Peyer's patch (tissue), 4 donors: ENCODE measurements at regions not wholly inside any gene's neighbourhood (a gene's known extent, or its start where the extent isn't known, plus 50 kb on each side); places are given as distances from the start of the nearest gene placed in this dataset.
A peak's percentile ranks its signal among the peaks of the same experiment; 100 is the strongest.

Experiments
- DNase-seq, 3 donors: peaks; one replicate each; pipeline ENCODE4 v3.0.0-alpha.2; 2017 to 2019
- H3K27ac ChIP-seq, 4 donors: fragments of 200-600 bp; sonication (generic); one replicate each; pipeline ENCODE4 v1.5.1; 2016 to 2019
- H3K27me3 ChIP-seq, 2 donors: fragments of 200-600 bp; sonication (generic); one replicate each; pipeline ENCODE4 v1.5.1; 2019
- H3K36me3 ChIP-seq, 3 donors: fragments of 200-600 bp; sonication (generic); one replicate each; pipeline ENCODE4 v1.5.1; 2016 to 2019
- H3K4me1 ChIP-seq, 4 donors: fragments of 200-600 bp; sonication (generic); one replicate each; pipeline ENCODE4 v1.5.1; 2016 to 2019
- H3K4me3 ChIP-seq, 4 donors: fragments of 200-600 bp; sonication (generic); 1 replicate in 3 of 4; 2 replicates in 1 of 4; pipeline ENCODE4 v1.5.1; 2016 to 2019; ENCODE audit warnings: mild to moderate bottlenecking in 1 of 4
- H3K9me3 ChIP-seq, 4 donors: fragments of 200-600 bp; sonication (generic); one replicate each; pipeline ENCODE4 v1.5.1; 2016 to 2019; ENCODE audit warnings: mild to moderate bottlenecking in 1 of 4
- POLR2A ChIP-seq, 2 donors: fragments of 450-650 bp; IDR thresholded peaks; one replicate each; pipeline ENCODE4 v1.5.1; 2017; ENCODE audit warnings: antibody characterized with exemption in 2 of 2, mild to moderate bottlenecking in 2 of 2, moderate library complexity in 2 of 2
- TF ChIP-seq, protein P1 (sequence below), 6 experiments: fragments of 450-650 bp in 4 of 6; fragments of 200-600 bp in 2 of 6; sonication (generic) in 1 of 6; IDR thresholded peaks; one replicate each; pipeline ENCODE4 v1.5.1; 2017 to 2019; ENCODE audit warnings: antibody characterized with exemption in 6 of 6, mild to moderate bottlenecking in 3 of 6, moderate library complexity in 1 of 6

DNA sequence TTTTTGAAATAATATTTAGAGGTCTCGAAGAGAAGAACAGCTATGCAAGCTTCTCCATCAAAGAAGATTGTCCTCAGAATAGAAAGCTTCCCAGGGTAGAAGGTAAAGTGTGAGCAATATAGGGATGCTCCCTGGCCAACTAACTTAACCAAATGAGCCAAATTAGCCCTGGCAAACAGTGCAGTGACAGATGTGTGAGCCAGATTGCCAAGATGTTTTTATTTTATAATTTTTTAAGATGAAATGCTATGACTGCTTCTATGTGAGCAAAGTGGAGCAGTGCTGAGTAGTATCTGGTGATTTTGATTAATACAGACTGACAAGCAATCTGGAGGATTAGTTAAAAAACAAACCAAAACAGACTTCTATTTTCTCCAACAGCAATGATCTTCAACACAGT, 202.1 kb downstream of the NOVA1 start:
- no peak overlapping the region for H3K4me3 ChIP-seq
- TF ChIP-seq, protein P1, sequence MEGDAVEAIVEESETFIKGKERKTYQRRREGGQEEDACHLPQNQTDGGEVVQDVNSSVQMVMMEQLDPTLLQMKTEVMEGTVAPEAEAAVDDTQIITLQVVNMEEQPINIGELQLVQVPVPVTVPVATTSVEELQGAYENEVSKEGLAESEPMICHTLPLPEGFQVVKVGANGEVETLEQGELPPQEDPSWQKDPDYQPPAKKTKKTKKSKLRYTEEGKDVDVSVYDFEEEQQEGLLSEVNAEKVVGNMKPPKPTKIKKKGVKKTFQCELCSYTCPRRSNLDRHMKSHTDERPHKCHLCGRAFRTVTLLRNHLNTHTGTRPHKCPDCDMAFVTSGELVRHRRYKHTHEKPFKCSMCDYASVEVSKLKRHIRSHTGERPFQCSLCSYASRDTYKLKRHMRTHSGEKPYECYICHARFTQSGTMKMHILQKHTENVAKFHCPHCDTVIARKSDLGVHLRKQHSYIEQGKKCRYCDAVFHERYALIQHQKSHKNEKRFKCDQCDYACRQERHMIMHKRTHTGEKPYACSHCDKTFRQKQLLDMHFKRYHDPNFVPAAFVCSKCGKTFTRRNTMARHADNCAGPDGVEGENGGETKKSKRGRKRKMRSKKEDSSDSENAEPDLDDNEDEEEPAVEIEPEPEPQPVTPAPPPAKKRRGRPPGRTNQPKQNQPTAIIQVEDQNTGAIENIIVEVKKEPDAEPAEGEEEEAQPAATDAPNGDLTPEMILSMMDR (IDR thresholded peaks at IDR 0.05), result no peak
- TF ChIP-seq POLR2A (IDR thresholded peaks at IDR 0.05), result no peak
- peaks cover 0 to 12% (median 0%) of the 10 kb centered on the region in 4 donors for H3K4me1 ChIP-seq
- DNase-seq, result no peak
- no peaks in the 10 kb centered on the region for H3K36me3 ChIP-seq
- no peak overlapping the region for H3K27ac ChIP-seq
- H3K9me3 ChIP-seq, result no peaks in the 10 kb centered on the region
- no peaks in the 10 kb centered on the region for H3K27me3 ChIP-seq

DNA sequence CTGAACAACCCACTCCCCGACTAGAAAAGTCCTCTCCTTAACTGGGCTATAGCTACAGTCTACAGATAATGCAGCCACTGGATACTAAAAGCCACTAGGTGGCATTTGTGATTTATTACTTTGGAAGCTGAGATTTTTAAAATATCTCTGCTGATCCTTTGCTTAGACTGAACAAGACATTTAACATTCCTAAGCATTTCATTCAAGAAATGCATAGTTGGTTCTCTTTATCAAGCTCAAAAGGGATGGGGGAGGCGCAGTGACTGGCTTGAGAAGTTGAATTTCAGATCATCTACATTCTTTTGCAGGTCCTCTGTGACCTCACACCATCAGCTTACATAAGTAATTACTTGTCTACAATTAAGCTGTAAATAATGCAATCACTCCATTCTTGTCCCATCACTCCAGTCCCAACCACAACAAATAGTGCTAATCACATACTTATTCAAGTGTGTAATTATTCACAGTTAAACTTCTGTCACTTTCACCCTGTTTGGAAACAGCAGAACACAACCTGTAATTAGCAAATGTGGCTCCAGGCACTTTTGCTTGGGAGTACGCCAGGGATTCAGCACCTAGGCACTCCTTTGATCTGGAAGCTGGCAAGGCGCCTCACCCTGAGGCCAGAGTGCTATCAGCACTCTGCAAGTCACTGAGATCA, 203.6 kb downstream of the NOVA1 start:
- peaks cover 0 to 12% (median 0%) of the 10 kb centered on the region in 4 donors for H3K4me1 ChIP-seq
- TF ChIP-seq, protein P1 (IDR thresholded peaks at IDR 0.05), result peak in 2 of 6 experiments; percentile 11 to 24
- no peak for TF ChIP-seq POLR2A (IDR thresholded peaks at IDR 0.05)
- no peak overlapping the region for H3K4me3 ChIP-seq
- no peaks in the 10 kb centered on the region for H3K36me3 ChIP-seq
- H3K9me3 ChIP-seq, result no peaks in the 10 kb centered on the region
- no peaks in the 10 kb centered on the region for H3K27me3 ChIP-seq
- no peak overlapping the region for H3K27ac ChIP-seq
- no peak for DNase-seq

GRCh38 chr14:26392498-26392897, 205.3 kb downstream of the NOVA1 start:
- H3K27me3 ChIP-seq, result no peaks in the 10 kb centered on the region

DNA sequence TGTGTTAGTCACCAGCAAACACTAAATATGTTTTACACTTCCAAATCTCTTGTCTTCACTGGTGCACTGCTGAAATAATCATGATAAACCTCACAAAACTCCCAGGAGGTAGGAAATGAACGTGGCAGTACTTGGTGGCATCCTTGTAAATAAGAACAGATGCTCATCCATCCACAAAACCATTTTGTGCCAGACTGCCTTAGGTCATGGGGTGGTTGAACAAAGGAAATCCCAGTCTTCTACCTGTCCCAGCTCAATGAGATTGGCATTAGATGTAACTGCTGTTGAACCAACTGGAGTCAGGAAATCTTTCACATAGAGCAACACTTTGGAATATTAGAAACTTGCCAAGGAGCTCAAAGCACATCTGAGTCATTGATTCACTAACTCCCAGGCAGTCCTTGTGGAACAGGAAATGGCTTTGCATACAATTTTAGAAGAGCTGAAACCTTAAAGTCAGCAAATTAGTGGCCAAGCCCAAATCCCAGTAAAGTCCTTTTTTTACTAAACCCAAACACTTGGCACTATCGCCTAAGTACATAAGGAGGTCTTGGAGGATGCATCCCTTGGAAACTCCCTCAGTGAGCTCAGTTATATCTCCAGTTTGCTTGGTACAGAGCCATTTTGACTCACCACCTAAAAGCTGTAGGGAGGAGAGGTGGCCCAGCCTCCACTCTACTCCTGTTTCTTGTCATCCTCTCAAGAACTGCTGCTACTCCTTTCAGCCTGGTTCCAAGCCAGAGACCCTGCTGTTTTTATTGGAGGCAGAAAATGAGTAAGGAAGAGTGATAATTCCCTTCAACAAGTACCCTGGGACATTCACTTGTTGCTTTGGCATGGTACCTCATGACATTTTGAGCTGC, 208.0 kb downstream of the NOVA1 start:
- peaks cover 0 to 9% (median 0%) of the 10 kb centered on the region in 4 donors for H3K4me1 ChIP-seq
- H3K4me3 ChIP-seq, result no peak overlapping the region
- DNase-seq, result no peak
- no peak overlapping the region for H3K27ac ChIP-seq
- no peaks in the 10 kb centered on the region for H3K36me3 ChIP-seq
- H3K9me3 ChIP-seq, result no peaks in the 10 kb centered on the region
- TF ChIP-seq, protein P1 (IDR thresholded peaks at IDR 0.05), result no peak
- no peaks in the 10 kb centered on the region for H3K27me3 ChIP-seq

More at GRCh38 chr14:26392498-26392897, 205.3 kb downstream of the NOVA1 start:
- no peaks in the 10 kb centered on the region for H3K9me3 ChIP-seq
- no peak overlapping the region for H3K27ac ChIP-seq
- H3K4me3 ChIP-seq, result no peak overlapping the region
- no peaks in the 10 kb centered on the region for H3K36me3 ChIP-seq
- DNase-seq, result no peak
- TF ChIP-seq, protein P1 (IDR thresholded peaks at IDR 0.05), result no peak
- no peak for TF ChIP-seq POLR2A (IDR thresholded peaks at IDR 0.05)
- peaks cover 0 to 12% (median 0%) of the 10 kb centered on the region in 4 donors for H3K4me1 ChIP-seq

- peaks cover 0 to 20% (median 0%) of the 10 kb centered on the region in 4 donors for H3K4me1 ChIP-seq
- H3K4me3 ChIP-seq, result no peak overlapping the region
- TF ChIP-seq POLR2A (IDR thresholded peaks at IDR 0.05), result no peak
- TF ChIP-seq, protein P1 (IDR thresholded peaks at IDR 0.05), result no peak
- no peaks in the 10 kb centered on the region for H3K9me3 ChIP-seq
- no peaks in the 10 kb centered on the region for H3K36me3 ChIP-seq
- H3K27me3 ChIP-seq, result no peaks in the 10 kb centered on the region
- DNase-seq, result no peak
- H3K27ac ChIP-seq, result no peak overlapping the region
These were observed 212.5 kb downstream of the NOVA1 start for GRCh38 chr14:26385310-26385709.
